IMR-90 (cell line): ENCODE measurements at regions not wholly inside any gene's neighbourhood (a gene's known extent, or its start where the extent isn't known, plus 50 kb on each side); places are given as distances from the start of the nearest gene placed in this dataset.

Experiments
- ATAC-seq: fragments of 200-7000 bp; cut with Tn5 transposase; 2 replicates; pipeline ENCODE4 v1.9.1; 2020; ENCODE audit warnings: low read depth, mild to moderate bottlenecking, moderate library complexity
- BruUV-seq: library from RNA; stranded (reverse); fragments of 400-500 nt; replicated peaks from 2 replicates; lab custom pipeline; 2021; lab: Mats Ljungman, UMichigan
- CTCF ChIA-PET: fragments of 300-600 bp; formaldehyde crosslinking; extraction: SDS; loops from one replicate; lab custom pipeline; 2021; ENCODE audit warnings: antibody characterized with exemption; lab: Yijun Ruan, JAX
- POLR2A ChIA-PET: fragments of 300-600 bp; sonication (Branson Sonifier 250); formaldehyde crosslinking; loops from one replicate; lab custom pipeline; 2022; ENCODE audit warnings: antibody characterized with exemption; ENCODE audit not compliant: unreplicated experiment; lab: Charles Lee
- DNase-seq: peaks from one replicate; pipeline ENCODE4 v3.0.0; 2013
- H2AFZ ChIP-seq: replicated peaks from 2 replicates; pipeline ENCODE3; 2013; ENCODE audit warnings: low read length, mild to moderate bottlenecking; ENCODE audit not compliant: poor library complexity
- H2AK5ac ChIP-seq: 2 replicates; pipeline ENCODE4 v1.6.1; 2013; ENCODE audit warnings: low read depth, low read length, inconsistent platforms
- H2AK9ac ChIP-seq: replicated peaks from 2 replicates; pipeline ENCODE3; 2013; ENCODE audit warnings: mild to moderate bottlenecking, low read depth, low read length, moderate library complexity; ENCODE audit not compliant: poor library complexity
- H2BK120ac ChIP-seq: 2 replicates; pipeline ENCODE4 v1.6.1; 2013; ENCODE audit warnings: low read depth, low read length, inconsistent platforms
- H2BK15ac ChIP-seq: 3 replicates; pipeline ENCODE4 v1.6.1; 2013; ENCODE audit warnings: low read depth, low read length, inconsistent platforms
- H2BK20ac ChIP-seq: 2 replicates; pipeline ENCODE4 v1.6.1; 2013; ENCODE audit warnings: low read depth, mild to moderate bottlenecking, inconsistent platforms, low read length, moderate library complexity
- H2BK5ac ChIP-seq: 2 replicates; pipeline ENCODE4 v1.6.1; 2013; ENCODE audit warnings: mild to moderate bottlenecking, low read depth, low read length, inconsistent platforms; ENCODE audit not compliant: poor library complexity, severe bottlenecking
- H3K14ac ChIP-seq: replicated peaks from 2 replicates; pipeline ENCODE4 v1.6.1; 2013; ENCODE audit warnings: low read depth, low read length, inconsistent platforms
- H3K18ac ChIP-seq: 2 replicates; pipeline ENCODE4 v1.6.1; 2013; ENCODE audit warnings: low read depth, low read length, control low read depth
- H3K23ac ChIP-seq: 2 replicates; pipeline ENCODE4 v1.6.1; 2013; ENCODE audit warnings: low read depth, low read length, inconsistent platforms
- H3K27ac ChIP-seq: 2 replicates; pipeline ENCODE4 v1.5.1; 2013; ENCODE audit warnings: mild to moderate bottlenecking, control low read depth, low read length; ENCODE audit not compliant: insufficient read depth
- H3K27me3 ChIP-seq: 2 replicates; pipeline ENCODE4 v1.6.1; 2013; ENCODE audit warnings: low read length; ENCODE audit not compliant: control insufficient read depth, insufficient read depth
- H3K36me3 ChIP-seq: 2 replicates; pipeline ENCODE4 v1.6.1; 2013; ENCODE audit warnings: low read length, mixed read lengths; ENCODE audit not compliant: control insufficient read depth, insufficient read depth
- H3K4ac ChIP-seq: 2 replicates; pipeline ENCODE4 v1.6.1; 2013; ENCODE audit warnings: low read depth, low read length, inconsistent platforms
- H3K4me1 ChIP-seq: 2 replicates; pipeline ENCODE4 v1.6.1; 2013; ENCODE audit warnings: low read length, mixed read lengths; ENCODE audit not compliant: control insufficient read depth, insufficient read depth
- H3K4me2 ChIP-seq: 2 replicates; pipeline ENCODE4 v1.6.1; 2013; ENCODE audit warnings: low read depth, mild to moderate bottlenecking, control low read depth, low read length, moderate library complexity
- H3K4me3 ChIP-seq: 2 replicates; pipeline ENCODE4 v1.5.1; 2013; ENCODE audit warnings: low read depth, mild to moderate bottlenecking, control low read depth, low read length, moderate library complexity; ENCODE audit not compliant: insufficient read depth
- H3K56ac ChIP-seq: 2 replicates; pipeline ENCODE4 v1.6.1; 2013; ENCODE audit warnings: low read length, inconsistent platforms; ENCODE audit not compliant: insufficient read depth; ENCODE audit errors: extremely low read depth
- H3K79me1 ChIP-seq, 2 experiments: 2 replicates each; pipeline ENCODE4 v1.6.1; 2013; ENCODE audit warnings: low read length in 2 of 2, inconsistent platforms in 1 of 2, low read depth in 1 of 2
- H3K9ac ChIP-seq: 2 replicates; pipeline ENCODE4 v1.6.1; 2013; ENCODE audit warnings: low read depth, low read length, control low read depth
- H3K9me1 ChIP-seq: 2 replicates; pipeline ENCODE4 v1.6.1; 2013; ENCODE audit warnings: low read length, inconsistent platforms; ENCODE audit not compliant: insufficient read depth
- H3K9me3 ChIP-seq: 2 replicates; pipeline ENCODE4 v1.6.1; 2013; ENCODE audit warnings: low read length; ENCODE audit not compliant: control insufficient read depth, insufficient read depth
- H4K20me1 ChIP-seq: 2 replicates; pipeline ENCODE4 v1.6.1; 2013; ENCODE audit warnings: low read length, inconsistent platforms; ENCODE audit not compliant: insufficient read depth
- H4K5ac ChIP-seq: 2 replicates; pipeline ENCODE4 v1.6.1; 2013; ENCODE audit warnings: mild to moderate bottlenecking, low read depth, low read length, control low read depth
- H4K8ac ChIP-seq, 2 experiments: 2 replicates each; pipeline ENCODE4 v1.6.1; 2013; ENCODE audit warnings: low read depth in 2 of 2, low read length in 2 of 2, control low read depth in 1 of 2, inconsistent platforms in 1 of 2
- H4K91ac ChIP-seq: 2 replicates; pipeline ENCODE4 v1.6.1; 2013; ENCODE audit warnings: low read depth, low read length, inconsistent platforms; ENCODE audit not compliant: insufficient read depth
- BHLHE40 ChIP-seq: fragments of 150-350 bp; IDR thresholded peaks from 2 replicates; pipeline ENCODE4 v1.6.1; 2016; ENCODE audit warnings: mild to moderate bottlenecking, low read depth, low read length
- MXI1 ChIP-seq: IDR thresholded peaks from 2 replicates; pipeline ENCODE4 v1.6.1; 2012; ENCODE audit warnings: low read depth, mild to moderate bottlenecking, low read length, moderate library complexity, borderline replicate concordance
- RAD21 ChIP-seq: IDR thresholded peaks from 2 replicates; pipeline ENCODE4 v1.6.1; 2012; ENCODE audit warnings: low read length, improper control_type of control experiment
- WGBS, 2 experiments: methylation state at CpG; one replicate each; pipeline versions ENCODE4 v1.1.5 to v1.1.7; 2013; ENCODE audit warnings: missing lambda C conversion rate in 2 of 2; ENCODE audit not compliant: insufficient read length in 1 of 2; ENCODE audit errors: extremely low coverage in 2 of 2; 5-methylcytosine and 5-hydroxymethylcytosine counted together
- dilution Hi-C: fragments of 300-500 bp; cut with HindIII; formaldehyde crosslinking; loops from one replicate; pipeline ENCODE4 v1.14.3; 2018; ENCODE audit warnings: low sequenced_read_pairs; ENCODE audit not compliant: unreplicated experiment
- in situ Hi-C: fragments of 300-500 bp; cut with MboI; formaldehyde crosslinking; loops from 3 replicates; pipeline ENCODE4 v1.14.3; 2019; ENCODE audit warnings: low sequenced_read_pairs, inconsistent platforms, mixed read lengths
- intact Hi-C: fragments of 100-400 bp; cut with micrococcal nuclease; formaldehyde crosslinking; loops from 2 replicates; pipeline ENCODE4 v1.10.0; 2022
- TF ChIP-seq, protein P1 (sequence below): fragments of 150-350 bp; IDR thresholded peaks from 2 replicates; pipeline ENCODE4 v1.6.1; 2016; ENCODE audit warnings: low read depth, mild to moderate bottlenecking, low read length, moderate library complexity, borderline replicate concordance
- TF ChIP-seq, protein P2 (sequence below): fragments of 150-350 bp; IDR thresholded peaks from 2 replicates; pipeline ENCODE4 v1.6.1; 2017; ENCODE audit warnings: mild to moderate bottlenecking, antibody characterized with exemption, low read length, low read depth

DNA sequence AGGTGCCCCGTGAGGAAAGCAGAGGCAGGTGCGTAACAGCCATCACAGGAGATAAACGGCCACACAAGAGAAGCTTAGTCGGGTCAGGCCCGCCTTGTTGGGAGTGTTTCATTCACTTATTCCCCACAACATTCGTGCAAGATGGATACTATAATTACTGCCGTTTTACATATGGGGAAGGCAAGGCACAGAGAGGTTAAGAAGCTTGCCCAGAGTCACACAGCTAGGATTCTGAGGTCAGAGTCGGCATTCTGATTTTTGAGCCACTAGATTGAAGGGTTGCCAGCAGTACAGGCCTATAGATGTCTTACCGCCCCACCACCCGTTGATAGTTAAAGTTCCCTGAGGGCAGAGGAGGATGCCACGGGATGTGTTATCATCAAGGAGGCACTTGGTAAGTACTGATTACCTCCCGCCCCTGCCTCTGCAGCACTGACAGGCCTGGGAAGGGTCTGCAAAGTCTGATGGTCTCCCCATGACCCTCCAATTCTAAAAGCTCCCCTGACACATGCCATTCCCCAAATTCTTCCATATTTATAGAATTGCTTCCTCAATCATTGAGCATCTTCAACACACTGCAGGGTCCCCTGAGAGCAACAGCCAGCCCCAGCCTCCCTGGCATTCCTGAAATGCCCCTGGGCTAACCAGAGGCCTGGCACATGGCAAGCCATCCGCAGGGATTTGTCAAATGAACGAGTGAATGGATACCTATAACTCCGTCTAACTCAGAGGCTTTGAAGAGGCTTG lies 74.7 kb upstream of the CLDN14 start:
- Histone ChIP-seq H3K79me1 (no peaks in the 10 kb centered on the region), H2AFZ (no peak overlapping the region), H3K27me3 (peaks cover 18% of the 10 kb centered on the region), H2AK9ac (no peak overlapping the region), H4K8ac (no peak overlapping the region), H3K4me1 (peaks cover 14% of the 10 kb centered on the region), H2BK20ac (no peak overlapping the region), H4K91ac (no peak overlapping the region), H2AK5ac (no peak overlapping the region), H3K9me1 (peaks cover 7% of the 10 kb centered on the region; the same call in 1 of the 2 replicates), H3K4me2 (no peak overlapping the region), H2BK15ac (no peak overlapping the region), H3K4ac (no peak overlapping the region), H3K18ac (no peak overlapping the region), H3K23ac (no peak overlapping the region), H3K56ac (no peak overlapping the region), H2BK120ac (no peak overlapping the region), H3K4me3 (no peak overlapping the region), H4K5ac (no peak overlapping the region), H3K36me3 (no peaks in the 10 kb centered on the region), H3K9me3 (no peaks in the 10 kb centered on the region), H3K14ac (no peak overlapping the region), H4K20me1 (no peaks in the 10 kb centered on the region), H3K27ac (no peak overlapping the region), H3K9ac (no peak overlapping the region), H2BK5ac (no peak overlapping the region)
- DNase-seq (no peak), ATAC-seq (no peak)
- BruUV-seq, result no TSS peak
- CTCF ChIA-PET, result no interaction called here
- in situ Hi-C loops (no loop called here), intact Hi-C loops (no loop called here), dilution Hi-C loops (no loop called here)
- 92% methylated on average over 2 of the region's 15 CpGs; no CpG with 5 or more reads in 1 of the 2 experiments for WGBS, 2 experiments
- TF ChIP-seq, protein P1, sequence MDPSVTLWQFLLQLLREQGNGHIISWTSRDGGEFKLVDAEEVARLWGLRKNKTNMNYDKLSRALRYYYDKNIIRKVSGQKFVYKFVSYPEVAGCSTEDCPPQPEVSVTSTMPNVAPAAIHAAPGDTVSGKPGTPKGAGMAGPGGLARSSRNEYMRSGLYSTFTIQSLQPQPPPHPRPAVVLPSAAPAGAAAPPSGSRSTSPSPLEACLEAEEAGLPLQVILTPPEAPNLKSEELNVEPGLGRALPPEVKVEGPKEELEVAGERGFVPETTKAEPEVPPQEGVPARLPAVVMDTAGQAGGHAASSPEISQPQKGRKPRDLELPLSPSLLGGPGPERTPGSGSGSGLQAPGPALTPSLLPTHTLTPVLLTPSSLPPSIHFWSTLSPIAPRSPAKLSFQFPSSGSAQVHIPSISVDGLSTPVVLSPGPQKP, result no peak
- TF ChIP-seq, protein P2, sequence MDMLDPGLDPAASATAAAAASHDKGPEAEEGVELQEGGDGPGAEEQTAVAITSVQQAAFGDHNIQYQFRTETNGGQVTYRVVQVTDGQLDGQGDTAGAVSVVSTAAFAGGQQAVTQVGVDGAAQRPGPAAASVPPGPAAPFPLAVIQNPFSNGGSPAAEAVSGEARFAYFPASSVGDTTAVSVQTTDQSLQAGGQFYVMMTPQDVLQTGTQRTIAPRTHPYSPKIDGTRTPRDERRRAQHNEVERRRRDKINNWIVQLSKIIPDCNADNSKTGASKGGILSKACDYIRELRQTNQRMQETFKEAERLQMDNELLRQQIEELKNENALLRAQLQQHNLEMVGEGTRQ, result no peak
- TF ChIP-seq BHLHE40 (no peak), RAD21 (no peak), MXI1 (no peak)
- POLR2A ChIA-PET, result no interaction called here
